SK-N-SH (cell line): ENCODE measurements at regions not wholly inside any gene's neighbourhood (a gene's known extent, or its start where the extent isn't known, plus 50 kb on each side); places are given as distances from the start of the nearest gene placed in this dataset.

Experiments
- CTCF ChIA-PET: fragments of 300-600, 350-600 bp; formaldehyde crosslinking; extraction: SDS; loops from one replicate; lab custom pipeline; 2021; lab: Yijun Ruan, JAX
- POLR2A ChIA-PET: fragments of 350-600 bp; sonication (Branson Sonifier 250); formaldehyde crosslinking; extraction: SDS; loops from one replicate; lab custom pipeline; 2020; ENCODE audit warnings: antibody characterized with exemption, inconsistent platforms; lab: Yijun Ruan, JAX
- DNase-seq: peaks from one replicate; pipeline ENCODE4 v3.0.0; 2012
- H2AFZ ChIP-seq: fragments of 200-600 bp; sonication (generic); 2 replicates; pipeline ENCODE4 v1.8.1; 2016; ENCODE audit warnings: antibody characterized with exemption, mild to moderate bottlenecking, low read depth
- H3F3A ChIP-seq: fragments of 200-600 bp; sonication (generic); replicated peaks from 2 replicates; pipeline ENCODE3; 2016; ENCODE audit warnings: antibody characterized with exemption, mild to moderate bottlenecking; ENCODE audit not compliant: insufficient read depth
- H3K27ac ChIP-seq, 2 experiments: fragments of 200-500 bp in 1 of 2; fragments of 200-600 bp in 1 of 2; sonication (Bioruptor generic) in 1 of 2; sonication (generic), shearing (Covaris generic) in 1 of 2; 2 replicates each; pipeline versions ENCODE4 v1.5.1 to v1.6.1; 2014 to 2016; ENCODE audit warnings: low read depth in 2 of 2, inconsistent platforms in 1 of 2, low read length in 1 of 2, mild to moderate bottlenecking in 1 of 2, mixed read lengths in 1 of 2
- H3K27me3 ChIP-seq: fragments of 200-600 bp; sonication (generic), shearing (Covaris generic); 2 replicates; pipeline ENCODE4 v1.6.1; 2016; ENCODE audit warnings: mixed run types; ENCODE audit not compliant: insufficient read depth
- H3K36me3 ChIP-seq, 2 experiments: fragments of 200-500 bp in 1 of 2; fragments of 200-600 bp in 1 of 2; sonication (Bioruptor generic) in 1 of 2; sonication (generic) in 1 of 2; replicated peaks in 1 of 2; 2 replicates each; pipeline versions ENCODE3 to v1.5.1; 2014 to 2016; ENCODE audit warnings: low read length in 1 of 2, mild to moderate bottlenecking in 1 of 2; ENCODE audit not compliant: insufficient read depth in 2 of 2, control insufficient read depth in 1 of 2
- H3K4me1 ChIP-seq, 2 experiments: fragments of 200-500 bp in 1 of 2; fragments of 200-600 bp in 1 of 2; sonication (Bioruptor generic) in 1 of 2; sonication (generic), shearing (Covaris generic) in 1 of 2; 2 replicates each; pipeline versions ENCODE4 v1.5.1 to v1.6.1; 2014 to 2016; ENCODE audit warnings: low read depth in 1 of 2, low read length in 1 of 2, mixed run types in 1 of 2; ENCODE audit not compliant: insufficient read depth in 2 of 2, control insufficient read depth in 1 of 2
- H3K4me2 ChIP-seq: fragments of 200-600 bp; sonication (generic), shearing (Covaris generic); 2 replicates; pipeline ENCODE4 v1.6.1; 2017; ENCODE audit warnings: mixed run types
- H3K4me3 ChIP-seq, 2 experiments: fragments of 200-500 bp in 1 of 2; fragments of 200-600 bp in 1 of 2; sonication (Bioruptor generic) in 1 of 2; sonication (generic), shearing (Covaris generic) in 1 of 2; 2 replicates each; pipeline versions ENCODE4 v1.5.1 to v1.8.1; 2014 to 2016; ENCODE audit warnings: low read depth in 2 of 2, inconsistent platforms in 1 of 2, low read length in 1 of 2, mild to moderate bottlenecking in 1 of 2, mixed read lengths in 1 of 2, moderate library complexity in 1 of 2
- H3K79me2 ChIP-seq: fragments of 200-600 bp; sonication (generic); 2 replicates; pipeline ENCODE4 v1.8.1; 2017; ENCODE audit warnings: mild to moderate bottlenecking; ENCODE audit not compliant: insufficient read depth
- H3K9ac ChIP-seq: fragments of 200-600 bp; sonication (generic); 2 replicates; pipeline ENCODE4 v1.6.1; 2017; ENCODE audit warnings: mixed run types
- H3K9me2 ChIP-seq: fragments of 200-600 bp; sonication (generic); 2 replicates; pipeline ENCODE4 v1.6.1; 2017; ENCODE audit warnings: mixed run types
- H3K9me3 ChIP-seq: fragments of 200-600 bp; sonication (generic); 2 replicates; pipeline ENCODE4 v1.6.1; 2017; ENCODE audit warnings: mixed run types, mild to moderate bottlenecking, moderate library complexity
- H4K20me1 ChIP-seq: fragments of 200-600 bp; sonication (generic); 2 replicates; pipeline ENCODE4 v1.6.1; 2017; ENCODE audit warnings: mild to moderate bottlenecking, mixed run types; ENCODE audit not compliant: insufficient read depth
- EP300 ChIP-seq, 2 experiments: IDR thresholded peaks; 2 replicates each; pipeline versions ENCODE4 v1.4.0 to v1.6.1; 2012; ENCODE audit warnings: borderline replicate concordance in 1 of 2, low read depth in 1 of 2, low read length in 1 of 2
- EZH2phosphoT487 ChIP-seq: fragments of 200-600 bp; sonication (generic); IDR thresholded peaks from 2 replicates; pipeline ENCODE4 v1.6.1; 2017; ENCODE audit warnings: low read depth, mixed run types, mild to moderate bottlenecking, antibody characterized with exemption, moderate library complexity, borderline replicate concordance
- FOSL2 ChIP-seq: IDR thresholded peaks from 2 replicates; pipeline ENCODE4 v1.4.0; 2012; ENCODE audit warnings: low read depth, mild to moderate bottlenecking, moderate library complexity, borderline replicate concordance
- JUND ChIP-seq: IDR thresholded peaks from 2 replicates; pipeline ENCODE4 v1.4.0; 2012
- MXI1 ChIP-seq: IDR thresholded peaks from 2 replicates; pipeline ENCODE4 v1.6.1; 2012; ENCODE audit warnings: mild to moderate bottlenecking, low read depth, low read length, improper control_type of control experiment
- NFIC ChIP-seq: IDR thresholded peaks from 2 replicates; pipeline ENCODE4 v1.4.0; 2012; ENCODE audit warnings: borderline replicate concordance
- NRF1 ChIP-seq: IDR thresholded peaks from 2 replicates; pipeline ENCODE4 v1.6.1; 2012; ENCODE audit warnings: low read depth, mild to moderate bottlenecking, low read length
- POLR2AphosphoS5 ChIP-seq: IDR thresholded peaks from 2 replicates; pipeline ENCODE4 v1.6.1; 2012; ENCODE audit warnings: low read depth, low read length
- RFX5 ChIP-seq: IDR thresholded peaks from 2 replicates; pipeline ENCODE4 v1.6.1; 2012; ENCODE audit warnings: mild to moderate bottlenecking, improper control_type of control experiment, low read length
- SMC3 ChIP-seq: IDR thresholded peaks from 2 replicates; pipeline ENCODE4 v1.6.1; 2012; ENCODE audit warnings: low read depth, low read length, improper control_type of control experiment
- YY1 ChIP-seq: IDR thresholded peaks from 2 replicates; pipeline ENCODE4 v1.4.0; 2012; ENCODE audit warnings: low read depth, mild to moderate bottlenecking
- WGBS: methylation state at CpG from one replicate; pipeline ENCODE4 v1.1.6; 2017; ENCODE audit warnings: low lambda C conversion rate; 5-methylcytosine and 5-hydroxymethylcytosine counted together
- TF ChIP-seq, protein P1 (sequence below): IDR thresholded peaks from 2 replicates; pipeline ENCODE4 v1.6.1; 2012; ENCODE audit warnings: mild to moderate bottlenecking, low read depth, low read length, moderate library complexity
- TF ChIP-seq, protein P2 (sequence below): IDR thresholded peaks from 2 replicates; pipeline ENCODE4 v1.4.0; 2012; ENCODE audit warnings: low read depth
- TF ChIP-seq, protein P3 (sequence below): fragments of 150-350 bp; IDR thresholded peaks from 2 replicates; pipeline ENCODE4 v1.6.1; 2016; ENCODE audit warnings: mild to moderate bottlenecking, low read depth, low read length
- TF ChIP-seq, protein P4 (sequence below): IDR thresholded peaks from 2 replicates; pipeline ENCODE4 v1.4.0; 2012; ENCODE audit warnings: low read depth, borderline replicate concordance

DNA sequence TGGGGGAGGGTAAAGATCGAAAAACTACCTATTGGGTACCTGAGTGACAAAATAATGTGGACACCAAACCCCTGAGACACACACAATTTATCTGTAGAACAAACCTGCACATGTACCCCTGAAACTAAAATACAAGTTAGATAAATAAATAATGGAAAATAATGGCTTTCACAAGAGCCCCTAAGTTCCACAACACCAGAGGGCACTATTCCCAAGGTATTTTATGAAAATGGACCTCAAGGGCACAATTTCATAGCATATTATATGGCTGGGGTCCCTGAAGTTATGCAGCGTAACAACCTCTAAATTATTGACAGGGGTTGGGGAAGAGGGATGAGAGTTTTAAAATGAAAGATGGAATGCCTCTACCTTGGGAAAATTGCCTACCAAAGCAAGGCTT is 81.3 kb upstream of the TMEM33 start (continued):
- no peak for TF ChIP-seq SMC3
- TF ChIP-seq YY1: no peak
- TF ChIP-seq FOSL2: no peak
- no peak for TF ChIP-seq EZH2phosphoT487
- TF ChIP-seq NFIC: no peak
- TF ChIP-seq, protein P1, sequence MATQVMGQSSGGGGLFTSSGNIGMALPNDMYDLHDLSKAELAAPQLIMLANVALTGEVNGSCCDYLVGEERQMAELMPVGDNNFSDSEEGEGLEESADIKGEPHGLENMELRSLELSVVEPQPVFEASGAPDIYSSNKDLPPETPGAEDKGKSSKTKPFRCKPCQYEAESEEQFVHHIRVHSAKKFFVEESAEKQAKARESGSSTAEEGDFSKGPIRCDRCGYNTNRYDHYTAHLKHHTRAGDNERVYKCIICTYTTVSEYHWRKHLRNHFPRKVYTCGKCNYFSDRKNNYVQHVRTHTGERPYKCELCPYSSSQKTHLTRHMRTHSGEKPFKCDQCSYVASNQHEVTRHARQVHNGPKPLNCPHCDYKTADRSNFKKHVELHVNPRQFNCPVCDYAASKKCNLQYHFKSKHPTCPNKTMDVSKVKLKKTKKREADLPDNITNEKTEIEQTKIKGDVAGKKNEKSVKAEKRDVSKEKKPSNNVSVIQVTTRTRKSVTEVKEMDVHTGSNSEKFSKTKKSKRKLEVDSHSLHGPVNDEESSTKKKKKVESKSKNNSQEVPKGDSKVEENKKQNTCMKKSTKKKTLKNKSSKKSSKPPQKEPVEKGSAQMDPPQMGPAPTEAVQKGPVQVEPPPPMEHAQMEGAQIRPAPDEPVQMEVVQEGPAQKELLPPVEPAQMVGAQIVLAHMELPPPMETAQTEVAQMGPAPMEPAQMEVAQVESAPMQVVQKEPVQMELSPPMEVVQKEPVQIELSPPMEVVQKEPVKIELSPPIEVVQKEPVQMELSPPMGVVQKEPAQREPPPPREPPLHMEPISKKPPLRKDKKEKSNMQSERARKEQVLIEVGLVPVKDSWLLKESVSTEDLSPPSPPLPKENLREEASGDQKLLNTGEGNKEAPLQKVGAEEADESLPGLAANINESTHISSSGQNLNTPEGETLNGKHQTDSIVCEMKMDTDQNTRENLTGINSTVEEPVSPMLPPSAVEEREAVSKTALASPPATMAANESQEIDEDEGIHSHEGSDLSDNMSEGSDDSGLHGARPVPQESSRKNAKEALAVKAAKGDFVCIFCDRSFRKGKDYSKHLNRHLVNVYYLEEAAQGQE: no peak
- no peak for TF ChIP-seq POLR2AphosphoS5
- TF ChIP-seq, protein P2, sequence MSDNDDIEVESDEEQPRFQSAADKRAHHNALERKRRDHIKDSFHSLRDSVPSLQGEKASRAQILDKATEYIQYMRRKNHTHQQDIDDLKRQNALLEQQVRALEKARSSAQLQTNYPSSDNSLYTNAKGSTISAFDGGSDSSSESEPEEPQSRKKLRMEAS: no peak

DNA sequence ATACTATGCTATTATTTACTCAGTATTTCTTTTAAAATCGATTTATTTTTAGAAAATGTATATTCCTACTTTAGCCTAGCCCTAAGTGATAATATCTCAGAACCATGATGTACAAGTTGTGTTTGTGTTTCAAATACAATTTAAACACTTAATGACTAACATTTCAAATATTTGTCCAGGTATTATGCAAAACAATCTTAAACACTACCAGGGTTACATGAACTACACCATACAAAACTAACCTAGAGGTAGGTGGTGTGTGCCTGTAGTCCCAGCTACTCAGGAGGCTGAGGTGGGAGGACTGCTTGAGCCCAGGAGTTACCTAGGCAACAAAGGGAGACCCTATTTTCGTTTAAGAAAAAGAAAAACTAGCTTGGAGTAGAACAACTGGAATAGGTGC is 83.0 kb upstream of the TMEM33 start:
- no peaks in the 10 kb centered on the region for H3F3A ChIP-seq
- no peaks in the 10 kb centered on the region for H3K79me2 ChIP-seq
- no peak overlapping the region for H3K27ac ChIP-seq
- ChIA-PET POLR2A (no interaction called here), CTCF (interaction anchor here (1.6 kb wide), 1 partner anchor 35 kb away, joined by 3 read pairs; no protein-coding TSS in a partner anchor)
- DNase-seq: no peak
- H3K4me1 ChIP-seq: peaks cover 0 to 10% of the 10 kb centered on the region in 2 experiments; a peak in 2 of 4 replicates
- H3K9ac ChIP-seq: no peak overlapping the region
- H3K9me3 ChIP-seq: no peaks in the 10 kb centered on the region
- no peaks in the 10 kb centered on the region for H4K20me1 ChIP-seq
- H3K4me2 ChIP-seq: no peak overlapping the region
- no peak overlapping the region for H2AFZ ChIP-seq
- no peak overlapping the region for H3K4me3 ChIP-seq
- H3K9me2 ChIP-seq: no peaks in the 10 kb centered on the region
- H3K36me3 ChIP-seq: no peaks in the 10 kb centered on the region
- WGBS: 5% methylated on average over 2 of the region's 2 CpGs
- H3K27me3 ChIP-seq: peaks cover 5% of the 10 kb centered on the region; the same call in 1 of the 2 replicates
- TF ChIP-seq RFX5 (no peak), JUND (no peak), MXI1 (no peak), FOSL2 (no peak), EP300 (IDR thresholded peaks at IDR 0.05; ENCODE audit: borderline replicate concordance in 1 of 2, low read depth in 1 of 2, low read length in 1 of 2) (no peak), NRF1 (no peak)
- TF ChIP-seq, protein P3, sequence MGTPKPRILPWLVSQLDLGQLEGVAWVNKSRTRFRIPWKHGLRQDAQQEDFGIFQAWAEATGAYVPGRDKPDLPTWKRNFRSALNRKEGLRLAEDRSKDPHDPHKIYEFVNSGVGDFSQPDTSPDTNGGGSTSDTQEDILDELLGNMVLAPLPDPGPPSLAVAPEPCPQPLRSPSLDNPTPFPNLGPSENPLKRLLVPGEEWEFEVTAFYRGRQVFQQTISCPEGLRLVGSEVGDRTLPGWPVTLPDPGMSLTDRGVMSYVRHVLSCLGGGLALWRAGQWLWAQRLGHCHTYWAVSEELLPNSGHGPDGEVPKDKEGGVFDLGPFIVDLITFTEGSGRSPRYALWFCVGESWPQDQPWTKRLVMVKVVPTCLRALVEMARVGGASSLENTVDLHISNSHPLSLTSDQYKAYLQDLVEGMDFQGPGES: no peak
- TF ChIP-seq, protein P4, sequence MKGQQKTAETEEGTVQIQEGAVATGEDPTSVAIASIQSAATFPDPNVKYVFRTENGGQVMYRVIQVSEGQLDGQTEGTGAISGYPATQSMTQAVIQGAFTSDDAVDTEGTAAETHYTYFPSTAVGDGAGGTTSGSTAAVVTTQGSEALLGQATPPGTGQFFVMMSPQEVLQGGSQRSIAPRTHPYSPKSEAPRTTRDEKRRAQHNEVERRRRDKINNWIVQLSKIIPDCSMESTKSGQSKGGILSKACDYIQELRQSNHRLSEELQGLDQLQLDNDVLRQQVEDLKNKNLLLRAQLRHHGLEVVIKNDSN: no peak
